ENCODE measurements at regions not wholly inside any gene's neighbourhood (a gene's known extent, or its start where the extent isn't known, plus 50 kb on each side); places are given as distances from the start of the nearest gene placed in this dataset.

DNA sequence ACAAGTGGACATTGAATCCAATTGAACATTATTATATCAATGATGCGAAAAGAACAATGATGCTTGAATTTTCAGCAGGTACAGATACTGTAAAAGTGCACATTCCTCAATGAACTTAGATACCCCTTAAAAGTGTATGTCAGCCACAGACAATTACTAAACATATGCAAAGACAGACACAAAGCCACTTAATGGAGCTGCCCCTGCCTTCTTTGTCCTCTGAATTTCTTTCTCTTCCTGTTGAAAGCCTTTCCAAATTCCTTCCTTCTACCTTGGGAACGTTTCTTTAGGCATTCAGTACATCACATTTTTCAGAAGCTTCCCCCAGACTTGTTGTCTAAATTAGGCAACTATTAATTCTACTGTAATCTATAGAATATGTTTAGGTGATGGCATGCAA is 706.8 kb upstream of the MBL2 start:
- no peaks in the 10 kb centered on the region for H3K9me3 ChIP-seq
- DNase-seq (ENCODE audit: extremely low spot score in 2 of 2), result no peak
- TF ChIP-seq POLR2A (IDR thresholded peaks at IDR 0.05) (no peak), POLR2AphosphoS5 (IDR thresholded peaks at IDR 0.05; ENCODE audit: insufficient read depth in 1 of 2, low read depth in 1 of 2) (no peak)
- TF ChIP-seq, protein P1, sequence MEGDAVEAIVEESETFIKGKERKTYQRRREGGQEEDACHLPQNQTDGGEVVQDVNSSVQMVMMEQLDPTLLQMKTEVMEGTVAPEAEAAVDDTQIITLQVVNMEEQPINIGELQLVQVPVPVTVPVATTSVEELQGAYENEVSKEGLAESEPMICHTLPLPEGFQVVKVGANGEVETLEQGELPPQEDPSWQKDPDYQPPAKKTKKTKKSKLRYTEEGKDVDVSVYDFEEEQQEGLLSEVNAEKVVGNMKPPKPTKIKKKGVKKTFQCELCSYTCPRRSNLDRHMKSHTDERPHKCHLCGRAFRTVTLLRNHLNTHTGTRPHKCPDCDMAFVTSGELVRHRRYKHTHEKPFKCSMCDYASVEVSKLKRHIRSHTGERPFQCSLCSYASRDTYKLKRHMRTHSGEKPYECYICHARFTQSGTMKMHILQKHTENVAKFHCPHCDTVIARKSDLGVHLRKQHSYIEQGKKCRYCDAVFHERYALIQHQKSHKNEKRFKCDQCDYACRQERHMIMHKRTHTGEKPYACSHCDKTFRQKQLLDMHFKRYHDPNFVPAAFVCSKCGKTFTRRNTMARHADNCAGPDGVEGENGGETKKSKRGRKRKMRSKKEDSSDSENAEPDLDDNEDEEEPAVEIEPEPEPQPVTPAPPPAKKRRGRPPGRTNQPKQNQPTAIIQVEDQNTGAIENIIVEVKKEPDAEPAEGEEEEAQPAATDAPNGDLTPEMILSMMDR (IDR thresholded peaks at IDR 0.05), result no peak
- no peak overlapping the region for H3K4me3 ChIP-seq
- no peaks in the 10 kb centered on the region for H3K27me3 ChIP-seq
- intact Hi-C loops (cut with DNase I), result no loop called here
- no peak overlapping the region for H3K27ac ChIP-seq
- no peaks in the 10 kb centered on the region for H3K4me1 ChIP-seq
- H3K36me3 ChIP-seq, result no peaks in the 10 kb centered on the region

DNA sequence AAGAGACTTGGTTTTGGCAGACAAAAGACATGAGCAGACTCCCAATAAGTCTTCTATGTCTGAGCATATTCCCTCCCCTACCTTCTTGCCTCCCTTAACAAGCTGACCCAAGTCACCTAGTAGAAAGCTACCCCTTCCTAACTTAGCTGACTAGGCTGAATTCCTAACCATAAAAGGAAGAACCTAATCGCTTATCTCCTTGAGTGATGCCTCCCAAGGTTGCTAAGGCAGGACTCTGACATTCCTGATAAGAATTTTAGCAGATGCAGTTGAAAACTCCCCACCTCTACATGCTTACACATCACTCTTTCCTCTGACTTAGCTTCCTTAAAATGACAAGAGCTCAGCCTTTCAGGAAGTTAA is 704.7 kb upstream of the MBL2 start:
- no peak for TF ChIP-seq POLR2AphosphoS5 (IDR thresholded peaks at IDR 0.05; ENCODE audit: insufficient read depth in 1 of 2, low read depth in 1 of 2)
- TF ChIP-seq, protein P1 (IDR thresholded peaks at IDR 0.05), result no peak
- no peak for TF ChIP-seq POLR2A (IDR thresholded peaks at IDR 0.05)
- intact Hi-C loops (cut with DNase I), result no loop called here
- no peaks in the 10 kb centered on the region for H3K27me3 ChIP-seq
- H3K9me3 ChIP-seq, result no peaks in the 10 kb centered on the region
- H3K4me1 ChIP-seq, result no peaks in the 10 kb centered on the region
- H3K36me3 ChIP-seq, result no peaks in the 10 kb centered on the region
- H3K4me3 ChIP-seq, result no peak overlapping the region
- H3K27ac ChIP-seq, result no peak overlapping the region
- no peak for DNase-seq (ENCODE audit: extremely low spot score in 2 of 2)

DNA sequence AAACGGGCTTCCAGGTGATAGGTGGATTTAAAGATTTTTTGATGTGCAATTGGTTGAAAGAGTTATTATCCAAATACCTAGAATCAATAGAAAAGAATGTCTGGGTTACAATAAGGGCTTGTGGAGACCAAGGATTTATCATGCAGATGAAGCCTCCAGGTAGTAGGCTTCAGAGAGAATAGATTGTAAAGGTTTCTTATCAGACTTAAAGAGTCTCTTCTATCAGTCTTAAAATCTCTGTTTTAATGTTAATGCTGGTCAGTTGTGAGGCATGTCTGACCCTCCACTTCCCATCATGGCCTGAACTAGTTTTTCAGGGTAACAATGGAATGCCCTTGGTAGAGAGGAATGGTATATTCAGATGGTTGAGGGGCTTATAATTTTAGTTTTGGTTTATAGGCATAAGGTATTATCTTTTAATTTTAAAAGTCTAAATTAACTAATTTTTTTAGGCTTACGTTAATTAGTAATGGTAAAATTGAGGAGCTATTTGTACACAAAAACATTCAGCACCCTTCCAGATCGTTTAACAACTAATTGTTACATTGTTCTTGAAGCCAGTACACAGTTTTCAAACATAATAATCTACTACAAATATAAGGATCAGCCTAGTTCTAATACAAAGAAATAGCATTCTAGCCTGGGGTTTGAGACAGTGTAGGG is 704.2 kb upstream of the MBL2 start:
- Histone ChIP-seq H3K9me3 (no peaks in the 10 kb centered on the region), H3K27me3 (no peaks in the 10 kb centered on the region), H3K27ac (no peak overlapping the region), H3K36me3 (no peaks in the 10 kb centered on the region), H3K4me3 (no peak overlapping the region), H3K4me1 (no peaks in the 10 kb centered on the region)
- no peak for DNase-seq (ENCODE audit: extremely low spot score in 2 of 2)
- TF ChIP-seq POLR2A (IDR thresholded peaks at IDR 0.05) (no peak), POLR2AphosphoS5 (IDR thresholded peaks at IDR 0.05; ENCODE audit: insufficient read depth in 1 of 2, low read depth in 1 of 2) (no peak)
- TF ChIP-seq, protein P1 (IDR thresholded peaks at IDR 0.05), result no peak
- intact Hi-C loops (cut with DNase I), result no loop called here

DNA sequence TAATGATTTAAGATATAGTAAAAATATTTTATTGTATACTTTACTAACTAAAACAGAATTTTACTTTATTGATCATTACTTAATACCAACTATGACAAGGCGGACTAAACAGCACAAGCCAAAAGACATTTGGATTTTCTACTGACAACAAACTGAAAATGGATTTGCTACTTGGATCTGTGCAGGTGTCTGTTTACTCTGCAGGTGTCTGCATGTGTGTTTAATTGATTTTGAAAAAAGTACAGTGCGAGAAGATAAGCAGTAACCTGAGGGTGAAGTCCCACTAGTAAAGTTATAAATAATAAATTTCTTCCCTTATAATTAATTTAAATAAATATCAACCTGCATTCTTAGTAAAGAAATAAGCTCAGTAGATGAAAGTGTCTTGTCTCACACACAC is 696.8 kb upstream of the MBL2 start:
- Histone ChIP-seq H3K36me3 (no peaks in the 10 kb centered on the region), H3K27me3 (no peaks in the 10 kb centered on the region), H3K4me3 (no peak overlapping the region), H3K27ac (no peak overlapping the region), H3K4me1 (no peaks in the 10 kb centered on the region), H3K9me3 (no peaks in the 10 kb centered on the region)
- no peak for DNase-seq (ENCODE audit: extremely low spot score in 2 of 2)
- intact Hi-C loops (cut with DNase I), result no loop called here
- TF ChIP-seq, protein P1 (IDR thresholded peaks at IDR 0.05), result no peak
- TF ChIP-seq POLR2A (IDR thresholded peaks at IDR 0.05) (no peak), POLR2AphosphoS5 (IDR thresholded peaks at IDR 0.05; ENCODE audit: insufficient read depth in 1 of 2, low read depth in 1 of 2) (no peak)

DNA sequence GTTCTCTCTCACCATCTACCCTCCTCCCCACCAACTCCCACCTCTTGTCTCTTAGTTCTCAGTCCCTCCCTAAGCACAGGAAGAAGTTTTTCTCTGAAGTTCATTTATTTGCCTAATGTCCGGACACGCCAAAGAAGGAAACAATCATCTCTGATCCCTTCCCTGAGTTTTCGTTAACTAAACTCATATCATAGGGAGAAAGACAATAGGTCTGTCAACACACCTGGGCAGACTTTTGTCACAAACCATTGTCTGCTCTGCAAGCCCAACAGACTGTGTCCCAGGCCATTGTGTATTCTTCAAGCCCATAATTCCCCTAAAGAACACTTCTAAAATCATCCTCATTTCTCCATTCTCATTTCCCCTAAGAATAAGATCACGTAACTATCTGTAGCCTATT is 691.0 kb upstream of the MBL2 start:
- DNase-seq (ENCODE audit: extremely low spot score in 2 of 2), result no peak
- Histone ChIP-seq H3K36me3 (no peaks in the 10 kb centered on the region), H3K27ac (no peak overlapping the region), H3K4me1 (no peaks in the 10 kb centered on the region), H3K27me3 (no peaks in the 10 kb centered on the region), H3K9me3 (no peaks in the 10 kb centered on the region), H3K4me3 (no peak overlapping the region)
- intact Hi-C loops (cut with DNase I), result no loop called here
- TF ChIP-seq POLR2AphosphoS5 (IDR thresholded peaks at IDR 0.05; ENCODE audit: insufficient read depth in 1 of 2, low read depth in 1 of 2), result no peak
- TF ChIP-seq POLR2A (IDR thresholded peaks at IDR 0.05), result no peak
- TF ChIP-seq, protein P1 (IDR thresholded peaks at IDR 0.05), result no peak
